ENCODE measurements at regions not wholly inside any gene's neighbourhood (a gene's known extent, or its start where the extent isn't known, plus 50 kb on each side); places are given as distances from the start of the nearest gene placed in this dataset.

DNA sequence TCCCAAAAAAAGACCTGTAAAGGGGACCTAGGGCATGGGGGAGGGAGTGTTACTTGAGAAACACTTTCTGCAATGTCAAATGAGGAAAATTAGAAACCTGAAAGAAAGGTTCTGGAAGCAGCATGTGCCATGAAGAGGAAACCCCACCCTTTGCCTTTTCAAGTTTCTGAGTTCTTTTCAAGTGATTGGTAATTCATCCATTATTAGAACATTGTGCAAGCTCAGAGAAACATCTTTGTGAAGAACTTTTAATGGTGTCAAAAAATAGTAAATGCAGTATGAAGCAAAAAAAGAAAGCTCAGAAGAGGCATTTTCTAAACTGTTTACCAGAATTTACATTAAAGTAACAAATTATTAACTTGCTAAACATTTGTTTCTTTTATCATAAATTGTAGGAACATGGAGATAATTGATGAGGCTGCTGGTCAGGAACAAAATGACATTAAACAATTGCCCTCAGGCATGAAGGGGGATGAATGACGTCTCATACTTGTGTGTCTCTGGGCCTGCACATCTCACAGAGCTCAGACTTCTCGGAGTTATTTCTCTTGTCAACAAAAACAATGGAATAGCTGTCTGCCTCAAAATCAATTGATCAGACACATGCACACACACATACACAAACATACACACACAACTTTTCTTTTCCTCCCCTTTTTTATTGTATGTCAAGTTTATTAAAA, 1946.0 kb upstream of the CDH6 start:
- H3K36me3 Mint-ChIP-seq (ENCODE audit: low read depth) = no peaks in the 10 kb centered on the region
- H3K27ac Mint-ChIP-seq = no peak overlapping the region
- peaks cover 43% of the 10 kb centered on the region for H3K9me3 Mint-ChIP-seq
- H3K27me3 Mint-ChIP-seq (ENCODE audit: low read depth) = no peaks in the 10 kb centered on the region
- H3K4me1 Mint-ChIP-seq (ENCODE audit: low read depth) = no peaks in the 10 kb centered on the region
- no peak overlapping the region for H3K4me3 Mint-ChIP-seq
- no peak for DNase-seq (ENCODE audit: low spot score)

DNA sequence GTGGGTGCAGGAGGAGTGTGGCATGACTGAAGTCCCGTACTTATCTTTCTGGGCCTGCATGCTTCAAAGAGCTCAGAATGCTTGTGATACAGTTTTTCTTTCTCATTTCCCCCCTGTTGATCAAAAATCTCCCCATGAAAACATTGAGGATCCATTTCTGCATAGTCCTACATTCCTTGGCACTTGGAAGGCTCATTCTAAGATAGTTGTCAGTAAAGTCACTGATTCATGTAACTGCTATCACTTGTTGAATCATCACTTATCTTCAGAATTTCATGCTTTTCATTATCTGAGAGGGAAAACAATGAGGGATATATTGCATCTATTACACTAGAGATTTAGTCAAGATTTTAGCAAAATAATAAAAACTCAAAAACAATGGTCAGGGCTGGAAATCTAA, 1953.1 kb upstream of the CDH6 start:
- no peak overlapping the region for H3K4me3 Mint-ChIP-seq
- H3K27me3 Mint-ChIP-seq (ENCODE audit: low read depth) = no peaks in the 10 kb centered on the region
- DNase-seq (ENCODE audit: low spot score) = no peak
- no peak overlapping the region for H3K27ac Mint-ChIP-seq
- H3K36me3 Mint-ChIP-seq (ENCODE audit: low read depth) = no peaks in the 10 kb centered on the region
- H3K4me1 Mint-ChIP-seq (ENCODE audit: low read depth) = no peaks in the 10 kb centered on the region
- peaks cover 53% of the 10 kb centered on the region for H3K9me3 Mint-ChIP-seq

GRCh38 chr5:29239606-29240005, 1953.9 kb upstream of the CDH6 start:
- Mint-ChIP-seq H3K4me1 (ENCODE audit: low read depth) (no peaks in the 10 kb centered on the region), H3K27ac (no peak overlapping the region)

DNA sequence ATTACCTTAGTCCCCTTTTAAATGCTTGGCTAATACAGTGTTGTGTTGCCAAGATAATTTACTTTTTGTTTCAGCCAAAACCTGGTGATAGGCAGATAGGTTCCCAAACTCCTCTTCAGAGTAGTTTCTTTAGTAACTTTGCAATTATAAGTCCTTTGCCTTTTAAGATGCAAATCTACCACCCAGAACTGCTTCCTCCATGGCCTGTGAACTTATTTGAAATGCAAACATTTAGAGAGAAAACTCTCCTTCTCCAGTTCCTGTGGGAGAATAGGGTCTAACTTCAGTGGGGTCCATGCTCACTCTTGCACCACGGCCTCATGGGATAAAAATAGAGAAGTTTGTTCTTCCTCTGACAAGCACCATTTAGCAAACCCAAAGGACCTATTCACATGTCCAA, 1955.4 kb upstream of the CDH6 start:
- H3K4me1 Mint-ChIP-seq (ENCODE audit: low read depth) = no peaks in the 10 kb centered on the region
- peaks cover 46% of the 10 kb centered on the region for H3K9me3 Mint-ChIP-seq
- no peaks in the 10 kb centered on the region for H3K36me3 Mint-ChIP-seq (ENCODE audit: low read depth)
- H3K27me3 Mint-ChIP-seq (ENCODE audit: low read depth) = no peaks in the 10 kb centered on the region
- DNase-seq (ENCODE audit: low spot score) = no peak
- no peak overlapping the region for H3K4me3 Mint-ChIP-seq
- no peak overlapping the region for H3K27ac Mint-ChIP-seq

More at GRCh38 chr5:29239606-29240005, 1953.9 kb upstream of the CDH6 start:
- Mint-ChIP-seq H3K9me3 (peaks cover 52% of the 10 kb centered on the region), H3K27me3 (ENCODE audit: low read depth) (no peaks in the 10 kb centered on the region), H3K4me3 (no peak overlapping the region), H3K36me3 (ENCODE audit: low read depth) (no peaks in the 10 kb centered on the region)
- no peak for DNase-seq (ENCODE audit: low spot score)

- no peaks in the 10 kb centered on the region for H3K27me3 Mint-ChIP-seq (ENCODE audit: low read depth)
- H3K9me3 Mint-ChIP-seq = peaks cover 33% of the 10 kb centered on the region
These were observed 1962.3 kb upstream of the CDH6 start for GRCh38 chr5:29231154-29231553.

DNA sequence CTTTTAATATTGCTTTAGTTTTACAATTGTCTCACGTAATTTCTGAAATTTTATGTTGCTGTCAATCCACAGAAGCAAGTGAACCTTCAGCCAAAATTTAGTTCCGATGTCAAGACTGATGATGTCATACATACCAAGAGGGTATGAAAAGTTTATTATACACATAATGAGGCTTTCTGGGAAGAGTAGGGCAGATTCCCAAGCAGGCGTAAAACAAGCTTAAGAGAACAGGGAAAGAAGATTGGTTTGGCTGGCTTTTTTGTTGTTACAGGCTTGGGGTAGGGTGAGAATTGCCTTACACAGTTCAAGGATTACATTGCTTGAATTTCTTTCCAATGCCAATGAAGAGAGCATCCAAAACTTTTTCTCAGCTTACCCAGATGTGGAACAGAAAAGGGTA, 1962.9 kb upstream of the CDH6 start:
- Mint-ChIP-seq H3K4me1 (ENCODE audit: low read depth) (no peaks in the 10 kb centered on the region), H3K27ac (no peak overlapping the region), H3K9me3 (peaks cover 37% of the 10 kb centered on the region), H3K4me3 (no peak overlapping the region), H3K36me3 (ENCODE audit: low read depth) (no peaks in the 10 kb centered on the region), H3K27me3 (ENCODE audit: low read depth) (no peaks in the 10 kb centered on the region)
- no peak for DNase-seq (ENCODE audit: low spot score)

More at GRCh38 chr5:29231154-29231553, 1962.3 kb upstream of the CDH6 start:
- no peak overlapping the region for H3K27ac Mint-ChIP-seq
- no peak overlapping the region for H3K4me3 Mint-ChIP-seq
- DNase-seq (ENCODE audit: low spot score) = no peak
- H3K4me1 Mint-ChIP-seq (ENCODE audit: low read depth) = no peaks in the 10 kb centered on the region
- H3K36me3 Mint-ChIP-seq (ENCODE audit: low read depth) = no peaks in the 10 kb centered on the region

DNA sequence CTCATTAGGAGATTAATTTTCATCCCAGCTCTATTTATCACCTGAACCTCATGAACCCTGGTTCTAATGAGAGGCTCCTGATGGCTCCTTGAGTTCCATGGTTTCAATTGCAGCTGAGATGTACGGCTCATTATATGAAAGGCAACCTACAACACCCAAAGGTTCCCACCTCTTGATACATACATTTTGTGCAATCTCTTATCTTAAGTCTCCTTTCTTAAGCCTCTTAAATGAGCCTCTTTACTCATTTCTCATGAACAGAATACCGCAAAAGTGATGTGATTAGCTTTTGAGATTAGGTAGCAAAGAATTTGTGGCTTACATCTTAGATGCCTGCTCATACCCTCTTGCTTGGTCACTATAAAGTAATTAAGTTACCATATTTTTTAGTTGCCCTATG, 1964.0 kb upstream of the CDH6 start:
- no peak overlapping the region for H3K27ac Mint-ChIP-seq
- H3K4me1 Mint-ChIP-seq (ENCODE audit: low read depth) = no peaks in the 10 kb centered on the region
- no peaks in the 10 kb centered on the region for H3K36me3 Mint-ChIP-seq (ENCODE audit: low read depth)

GRCh38 chr5:29218138-29218537, 1975.3 kb upstream of the CDH6 start:
- no peaks in the 10 kb centered on the region for H3K4me1 Mint-ChIP-seq (ENCODE audit: low read depth)
- no peaks in the 10 kb centered on the region for H3K27me3 Mint-ChIP-seq (ENCODE audit: low read depth)
- H3K27ac Mint-ChIP-seq = no peak overlapping the region
- H3K36me3 Mint-ChIP-seq (ENCODE audit: low read depth) = no peaks in the 10 kb centered on the region
- peaks cover 45% of the 10 kb centered on the region for H3K9me3 Mint-ChIP-seq
- no peak for DNase-seq (ENCODE audit: low spot score)
- no peak overlapping the region for H3K4me3 Mint-ChIP-seq

More for the DNA sequence above, 1964.0 kb upstream of the CDH6 start:
- Mint-ChIP-seq H3K27me3 (ENCODE audit: low read depth) (no peaks in the 10 kb centered on the region), H3K9me3 (peaks cover 31% of the 10 kb centered on the region), H3K4me3 (no peak overlapping the region)
- no peak for DNase-seq (ENCODE audit: low spot score)

DNA sequence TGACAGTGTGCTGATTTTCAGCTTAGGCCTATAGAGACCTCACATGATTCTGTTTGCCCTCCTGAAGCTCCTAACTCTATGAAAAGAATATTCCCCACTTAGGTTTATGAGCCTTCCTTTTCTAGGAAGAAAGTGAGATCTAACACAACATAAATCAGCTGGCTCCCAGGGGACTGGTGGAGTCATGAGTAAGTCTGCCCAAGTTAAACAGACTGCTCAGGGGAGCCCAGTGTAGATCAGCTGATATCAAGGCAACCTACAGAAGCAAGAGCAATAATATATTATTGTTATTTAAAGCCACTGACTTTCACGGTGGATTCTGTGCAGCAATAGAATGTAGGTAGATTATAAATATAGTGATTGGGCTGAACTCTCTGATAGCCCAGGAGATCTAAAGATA, 1978.6 kb upstream of the CDH6 start:
- no peak for DNase-seq (ENCODE audit: low spot score)
- Mint-ChIP-seq H3K4me3 (no peak overlapping the region), H3K36me3 (ENCODE audit: low read depth) (no peaks in the 10 kb centered on the region), H3K4me1 (ENCODE audit: low read depth) (no peaks in the 10 kb centered on the region), H3K27me3 (ENCODE audit: low read depth) (no peaks in the 10 kb centered on the region), H3K9me3 (peaks cover 56% of the 10 kb centered on the region), H3K27ac (no peak overlapping the region)

DNA sequence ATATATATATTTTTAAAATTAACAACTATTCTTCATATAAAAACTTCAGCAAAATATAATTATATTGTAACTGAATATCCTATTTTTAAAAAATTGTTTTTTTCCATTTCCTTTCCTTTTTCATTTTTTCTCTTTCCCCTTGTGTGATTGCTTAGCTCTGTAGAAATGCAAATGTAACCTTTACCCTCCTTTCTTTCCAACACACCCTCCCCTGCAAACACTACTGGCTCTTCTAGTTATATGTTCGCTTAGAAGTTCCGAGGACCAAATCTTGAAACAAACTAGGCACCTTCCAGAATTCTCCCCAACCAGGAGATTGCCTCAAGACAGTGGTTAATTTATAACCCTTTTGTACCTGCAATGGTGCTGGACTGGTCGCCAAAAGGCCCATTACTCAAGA, 1980.0 kb upstream of the CDH6 start:
- no peaks in the 10 kb centered on the region for H3K4me1 Mint-ChIP-seq (ENCODE audit: low read depth)

GRCh38 chr5:29208024-29208423, 1985.5 kb upstream of the CDH6 start:
- H3K4me3 Mint-ChIP-seq = no peak overlapping the region
- no peak for DNase-seq (ENCODE audit: low spot score)
- peaks cover 40% of the 10 kb centered on the region for H3K9me3 Mint-ChIP-seq
- H3K27me3 Mint-ChIP-seq (ENCODE audit: low read depth) = no peaks in the 10 kb centered on the region
- no peaks in the 10 kb centered on the region for H3K4me1 Mint-ChIP-seq (ENCODE audit: low read depth)
- no peak overlapping the region for H3K27ac Mint-ChIP-seq
- no peaks in the 10 kb centered on the region for H3K36me3 Mint-ChIP-seq (ENCODE audit: low read depth)

More for the DNA sequence above, 1980.0 kb upstream of the CDH6 start:
- no peak overlapping the region for H3K27ac Mint-ChIP-seq
- peaks cover 62% of the 10 kb centered on the region for H3K9me3 Mint-ChIP-seq
- no peaks in the 10 kb centered on the region for H3K27me3 Mint-ChIP-seq (ENCODE audit: low read depth)
- DNase-seq (ENCODE audit: low spot score) = no peak
- H3K36me3 Mint-ChIP-seq (ENCODE audit: low read depth) = no peaks in the 10 kb centered on the region
- no peak overlapping the region for H3K4me3 Mint-ChIP-seq

GRCh38 chr5:29203049-29203448, 1990.4 kb upstream of the CDH6 start:
- peaks cover 11% of the 10 kb centered on the region for H3K9me3 Mint-ChIP-seq
- H3K27ac Mint-ChIP-seq = no peak overlapping the region
- H3K4me3 Mint-ChIP-seq = no peak overlapping the region
- DNase-seq (ENCODE audit: low spot score) = no peak
- H3K4me1 Mint-ChIP-seq (ENCODE audit: low read depth) = no peaks in the 10 kb centered on the region
- H3K36me3 Mint-ChIP-seq (ENCODE audit: low read depth) = no peaks in the 10 kb centered on the region
- no peaks in the 10 kb centered on the region for H3K27me3 Mint-ChIP-seq (ENCODE audit: low read depth)

- Mint-ChIP-seq H3K9me3 (peaks cover 18% of the 10 kb centered on the region), H3K4me3 (no peak overlapping the region), H3K27ac (no peak overlapping the region), H3K36me3 (ENCODE audit: low read depth) (no peaks in the 10 kb centered on the region), H3K27me3 (ENCODE audit: low read depth) (no peaks in the 10 kb centered on the region), H3K4me1 (ENCODE audit: low read depth) (no peaks in the 10 kb centered on the region)
- DNase-seq (ENCODE audit: low spot score) = no peak
These were observed 1995.6 kb upstream of the CDH6 start for GRCh38 chr5:29197631-29198454.

DNA sequence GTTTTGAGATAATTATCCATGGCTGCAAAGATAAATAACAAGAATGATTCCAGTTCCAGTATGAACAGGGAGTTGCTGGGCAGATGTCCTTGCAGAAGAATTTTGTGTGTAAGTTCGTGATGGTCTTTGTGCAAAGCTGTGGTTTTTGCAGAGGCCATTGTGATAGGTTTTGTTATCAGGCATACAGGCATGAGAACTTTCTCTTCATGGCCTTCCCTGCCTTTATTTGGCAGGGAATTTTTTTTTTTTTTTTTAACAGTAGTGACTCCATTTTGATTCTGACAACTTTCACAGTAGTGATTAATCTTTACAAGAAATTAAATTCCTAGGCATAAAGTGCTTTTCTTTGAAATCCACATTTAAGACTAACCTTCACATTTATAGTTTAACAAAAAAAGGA, 1999.5 kb upstream of the CDH6 start:
- no peak overlapping the region for H3K4me3 Mint-ChIP-seq
- H3K27ac Mint-ChIP-seq = no peak overlapping the region
- no peaks in the 10 kb centered on the region for H3K36me3 Mint-ChIP-seq (ENCODE audit: low read depth)

More for the DNA sequence above, 1999.5 kb upstream of the CDH6 start:
- DNase-seq (ENCODE audit: low spot score) = no peak
- Mint-ChIP-seq H3K9me3 (peaks cover 18% of the 10 kb centered on the region), H3K27me3 (ENCODE audit: low read depth) (no peaks in the 10 kb centered on the region), H3K4me1 (ENCODE audit: low read depth) (no peaks in the 10 kb centered on the region)
